ENCODE measurements at regions not wholly inside any gene's neighbourhood (a gene's known extent, or its start where the extent isn't known, plus 50 kb on each side); places are given as distances from the start of the nearest gene placed in this dataset.

- Histone ChIP-seq H3K4me1 (ENCODE audit: control insufficient read depth in 4 of 4, insufficient read depth in 4 of 4, low read length in 3 of 4) (no peaks in the 10 kb centered on the region), H3K4me3 (ENCODE audit: low read depth in 1 of 3, low read length in 3 of 3) (no peak overlapping the region), H3K9ac (ENCODE audit: low read depth in 1 of 2, low read length in 2 of 2) (no peak overlapping the region), H3K27ac (ENCODE audit: low read depth in 1 of 2, low read length in 2 of 2) (no peak overlapping the region), H3K27me3 (ENCODE audit: control insufficient read depth in 4 of 4, insufficient read depth in 4 of 4, low read length in 3 of 4) (no peaks in the 10 kb centered on the region), H3K36me3 (ENCODE audit: control insufficient read depth in 4 of 4, insufficient read depth in 3 of 4, low read depth in 1 of 4, low read length in 3 of 4) (no peaks in the 10 kb centered on the region), H3K9me3 (ENCODE audit: control insufficient read depth in 4 of 4, low read length in 3 of 4) (no peaks in the 10 kb centered on the region)
- DNase-seq (ENCODE audit: low spot score), result no peak
- 41% methylated on average over 14 of the region's 14 CpGs for WGBS
- TF ChIP-seq FOXA1 (IDR thresholded peaks at IDR 0.05) (no peak), RAD21 (IDR thresholded peaks at IDR 0.05) (no peak), TAF1 (conservative IDR thresholded peaks at IDR 0.05) (no peak), REST (IDR thresholded peaks at IDR 0.05) (no peak), GABPA (IDR thresholded peaks at IDR 0.05 in 1 of 2, conservative IDR thresholded peaks at IDR 0.05 in 1 of 2) (no peak), EGR1 (IDR thresholded peaks at IDR 0.05; ENCODE audit: low read depth in 2 of 2) (no peak), JUND (IDR thresholded peaks at IDR 0.05) (no peak), HNF4A (conservative IDR thresholded peaks at IDR 0.05) (no peak), SP1 (IDR thresholded peaks at IDR 0.05) (no peak), NR2F2 (IDR thresholded peaks at IDR 0.05) (no peak)
- TF ChIP-seq, protein P1, sequence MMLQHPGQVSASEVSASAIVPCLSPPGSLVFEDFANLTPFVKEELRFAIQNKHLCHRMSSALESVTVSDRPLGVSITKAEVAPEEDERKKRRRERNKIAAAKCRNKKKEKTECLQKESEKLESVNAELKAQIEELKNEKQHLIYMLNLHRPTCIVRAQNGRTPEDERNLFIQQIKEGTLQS (IDR thresholded peaks at IDR 0.05), result no peak
- TF ChIP-seq, protein P2, sequence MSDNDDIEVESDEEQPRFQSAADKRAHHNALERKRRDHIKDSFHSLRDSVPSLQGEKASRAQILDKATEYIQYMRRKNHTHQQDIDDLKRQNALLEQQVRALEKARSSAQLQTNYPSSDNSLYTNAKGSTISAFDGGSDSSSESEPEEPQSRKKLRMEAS (IDR thresholded peaks at IDR 0.05), result no peak
Measured at GRCh38 chr1:4137621-4138415, 237.7 kb upstream of the C1orf174 start.

DNA sequence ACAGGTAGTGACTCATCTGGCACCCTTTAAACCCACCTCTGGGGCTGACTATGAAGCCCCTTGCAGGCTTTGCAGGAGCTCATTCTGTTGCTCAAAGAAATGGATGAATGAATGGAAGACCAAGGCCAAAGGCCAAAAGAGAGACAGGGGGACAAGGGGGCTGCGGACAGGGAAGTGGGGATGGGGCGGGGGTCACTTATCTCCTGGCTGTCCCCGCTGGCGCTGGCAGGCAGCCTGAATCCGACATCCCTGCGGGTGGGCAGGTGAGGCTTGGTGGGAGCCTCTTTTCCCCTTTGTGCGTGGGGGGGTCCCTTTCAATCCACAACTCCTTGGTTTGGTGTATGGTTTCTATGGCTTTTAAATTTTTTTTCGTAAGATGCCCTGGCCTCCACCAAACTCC lies 239.6 kb upstream of the C1orf174 start:
- TF ChIP-seq RAD21 (IDR thresholded peaks at IDR 0.05) (no peak), HNF4G (IDR thresholded peaks at IDR 0.05) (no peak), NR2F2 (IDR thresholded peaks at IDR 0.05) (no peak), SP1 (IDR thresholded peaks at IDR 0.05) (no peak), HNF4A (conservative IDR thresholded peaks at IDR 0.05) (no peak), EGR1 (IDR thresholded peaks at IDR 0.05; ENCODE audit: low read depth in 2 of 2) (no peak), JUND (IDR thresholded peaks at IDR 0.05) (no peak), ZBTB33 (IDR thresholded peaks at IDR 0.05) (no peak), REST (IDR thresholded peaks at IDR 0.05) (no peak)
- TF ChIP-seq, protein P2 (IDR thresholded peaks at IDR 0.05), result no peak
- TF ChIP-seq, protein P3, sequence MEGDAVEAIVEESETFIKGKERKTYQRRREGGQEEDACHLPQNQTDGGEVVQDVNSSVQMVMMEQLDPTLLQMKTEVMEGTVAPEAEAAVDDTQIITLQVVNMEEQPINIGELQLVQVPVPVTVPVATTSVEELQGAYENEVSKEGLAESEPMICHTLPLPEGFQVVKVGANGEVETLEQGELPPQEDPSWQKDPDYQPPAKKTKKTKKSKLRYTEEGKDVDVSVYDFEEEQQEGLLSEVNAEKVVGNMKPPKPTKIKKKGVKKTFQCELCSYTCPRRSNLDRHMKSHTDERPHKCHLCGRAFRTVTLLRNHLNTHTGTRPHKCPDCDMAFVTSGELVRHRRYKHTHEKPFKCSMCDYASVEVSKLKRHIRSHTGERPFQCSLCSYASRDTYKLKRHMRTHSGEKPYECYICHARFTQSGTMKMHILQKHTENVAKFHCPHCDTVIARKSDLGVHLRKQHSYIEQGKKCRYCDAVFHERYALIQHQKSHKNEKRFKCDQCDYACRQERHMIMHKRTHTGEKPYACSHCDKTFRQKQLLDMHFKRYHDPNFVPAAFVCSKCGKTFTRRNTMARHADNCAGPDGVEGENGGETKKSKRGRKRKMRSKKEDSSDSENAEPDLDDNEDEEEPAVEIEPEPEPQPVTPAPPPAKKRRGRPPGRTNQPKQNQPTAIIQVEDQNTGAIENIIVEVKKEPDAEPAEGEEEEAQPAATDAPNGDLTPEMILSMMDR (IDR thresholded peaks at IDR 0.05; ENCODE audit: low read depth, low read length, missing input control), result no peak

More for the DNA sequence above, 239.6 kb upstream of the C1orf174 start:
- no peak overlapping the region for H3K9ac ChIP-seq (ENCODE audit: low read depth in 1 of 2, low read length in 2 of 2)
- WGBS, result 83% methylated on average over 8 of the region's 8 CpGs
- no peaks in the 10 kb centered on the region for H3K4me1 ChIP-seq (ENCODE audit: control insufficient read depth in 4 of 4, insufficient read depth in 4 of 4, low read length in 3 of 4)
- H3K36me3 ChIP-seq (ENCODE audit: control insufficient read depth in 4 of 4, insufficient read depth in 3 of 4, low read depth in 1 of 4, low read length in 3 of 4), result no peaks in the 10 kb centered on the region
- H3K27me3 ChIP-seq (ENCODE audit: control insufficient read depth in 4 of 4, insufficient read depth in 4 of 4, low read length in 3 of 4), result no peaks in the 10 kb centered on the region
- no peak overlapping the region for H3K4me3 ChIP-seq (ENCODE audit: low read depth in 1 of 3, low read length in 3 of 3)
- no peak overlapping the region for H3K27ac ChIP-seq (ENCODE audit: low read depth in 1 of 2, low read length in 2 of 2)
- no peak for DNase-seq (ENCODE audit: low spot score)
- H3K9me3 ChIP-seq (ENCODE audit: control insufficient read depth in 4 of 4, low read length in 3 of 4), result no peaks in the 10 kb centered on the region
